K562 (cell line): ENCODE measurements at regions not wholly inside any gene's neighbourhood (a gene's known extent, or its start where the extent isn't known, plus 50 kb on each side); places are given as distances from the start of the nearest gene placed in this dataset.

ENCODE experiments used
- ATAC-seq: fragments of 200-7000 bp; cut with Tn5 transposase; 3 replicates; pipeline ENCODE4 v1.9.1; 2020; ENCODE audit warnings: moderate library complexity
- BruUV-seq: library from RNA; stranded (reverse); fragments of 400-500 nt; replicated peaks from 2 replicates; lab custom pipeline; 2021; lab: Mats Ljungman, UMichigan
- CTCF ChIA-PET: fragments of 300-600 bp; formaldehyde crosslinking; extraction: SDS; loops from one replicate; lab custom pipeline; 2021; ENCODE audit warnings: low intra/inter-chr PET ratio; lab: Yijun Ruan, JAX
- POLR2A ChIA-PET: fragments of 300-600, 350-650 bp; sonication (Branson Sonifier 250); formaldehyde crosslinking; extraction: SDS; loops from one replicate; lab custom pipeline; 2021; ENCODE audit warnings: antibody characterized with exemption, inconsistent platforms; lab: Yijun Ruan, JAX
- DNase-seq, 4 experiments: peaks; one replicate each; pipeline versions ENCODE4 v3.0.0 to v3.0.0-alpha.2; 2011 to 2018; ENCODE audit warnings: low spot score in 3 of 4, mixed read lengths in 3 of 4; ENCODE audit errors: extremely low read depth in 1 of 4
- FAIRE-seq: peaks from 2 replicates; lab custom pipeline; 2011; peaks lifted over from hg19 to GRCh38; lab: Jason Lieb, UNC
- H2AFZ ChIP-seq: 2 replicates; pipeline ENCODE4 v1.6.0; 2011; ENCODE audit warnings: low read depth, low read length, control low read depth, inconsistent platforms
- H3K27ac ChIP-seq: fragments of 200-600 bp; 3 replicates; pipeline ENCODE4 v1.8.0; 2011; ENCODE audit warnings: low read depth, mild to moderate bottlenecking, control low read depth, inconsistent platforms, low read length, moderate library complexity, mixed read lengths; ENCODE audit errors: extremely low read depth
- H3K27me3 ChIP-seq, 2 experiments: fragments of 300-600 bp in 1 of 2; 2 replicates in 1 of 2; 3 replicates in 1 of 2; pipeline versions ENCODE4 v1.6.0 to v1.8.0; 2011; ENCODE audit warnings: inconsistent platforms in 2 of 2, low read length in 2 of 2, mild to moderate bottlenecking in 1 of 2, mixed read lengths in 1 of 2, moderate library complexity in 1 of 2; ENCODE audit not compliant: control insufficient read depth in 2 of 2, insufficient read depth in 2 of 2
- H3K36me3 ChIP-seq: fragments of 300-600 bp; 3 replicates; pipeline ENCODE4 v1.8.0; 2011; ENCODE audit warnings: mild to moderate bottlenecking, low read length, inconsistent platforms; ENCODE audit not compliant: control insufficient read depth, insufficient read depth
- H3K4me1 ChIP-seq, 2 experiments: fragments of 200-600 bp in 1 of 2; replicated peaks in 1 of 2; 2 replicates in 1 of 2; 3 replicates in 1 of 2; pipeline versions ENCODE4 v1.5.1 to v1.8.0; 2011; ENCODE audit warnings: inconsistent platforms in 2 of 2, low read length in 2 of 2, mild to moderate bottlenecking in 1 of 2, mixed read lengths in 1 of 2, moderate library complexity in 1 of 2; ENCODE audit not compliant: control insufficient read depth in 2 of 2, insufficient read depth in 2 of 2
- H3K4me2 ChIP-seq: 2 replicates; pipeline ENCODE4 v1.6.1; 2011; ENCODE audit warnings: low read length, control low read depth, inconsistent platforms, mixed read lengths; ENCODE audit not compliant: insufficient read depth
- H3K4me3 ChIP-seq: fragments of 200-600 bp; sonication (generic), shearing (Covaris generic); 2 replicates; pipeline ENCODE4 v1.5.1; 2016; ENCODE audit warnings: control low read depth, inconsistent platforms
- H3K79me2 ChIP-seq: fragments of 200-600 bp; 3 replicates; pipeline ENCODE4 v1.8.0; 2011; ENCODE audit warnings: low read length, inconsistent platforms; ENCODE audit not compliant: control insufficient read depth, insufficient read depth
- H3K9ac ChIP-seq, 2 experiments: 2 replicates each; pipeline versions ENCODE4 v1.6.0 to v1.6.1; 2011; ENCODE audit warnings: low read depth in 2 of 2, low read length in 2 of 2, control low read depth in 1 of 2, inconsistent platforms in 1 of 2, mild to moderate bottlenecking in 1 of 2, mixed read lengths in 1 of 2; ENCODE audit not compliant: insufficient read depth in 1 of 2
- H3K9me1 ChIP-seq: one replicate; pipeline ENCODE4 v1.6.0; 2011; ENCODE audit warnings: inconsistent platforms, mild to moderate bottlenecking, low read length, moderate library complexity; ENCODE audit not compliant: control insufficient read depth, insufficient read depth
- H3K9me3 ChIP-seq: replicated peaks from 2 replicates; pipeline ENCODE4 v1.5.1; 2011; ENCODE audit warnings: low read depth, low read length, inconsistent platforms; ENCODE audit not compliant: control insufficient read depth, insufficient read depth
- H4K20me1 ChIP-seq: replicated peaks from 2 replicates; pipeline ENCODE4 v1.6.1; 2011; ENCODE audit warnings: low read length, inconsistent platforms, mixed read lengths; ENCODE audit not compliant: control insufficient read depth, insufficient read depth
- DMBX1 ChIP-seq: fragments of 250-450 bp; sonication (Bioruptor Pico); IDR thresholded peaks from 2 replicates; pipeline ENCODE4 v1.8.0; 2022; ENCODE audit warnings: inconsistent platforms, mild to moderate bottlenecking, moderate library complexity, borderline replicate concordance
- DNMT1 ChIP-seq: fragments of 450-650 bp; IDR thresholded peaks from 2 replicates; pipeline ENCODE4 v1.6.1; 2016; ENCODE audit warnings: antibody characterized with exemption, mild to moderate bottlenecking
- EP400 ChIP-seq: fragments of 450-650 bp; IDR thresholded peaks from 2 replicates; pipeline ENCODE4 v1.6.1; 2017; ENCODE audit warnings: antibody characterized with exemption, mild to moderate bottlenecking, moderate library complexity
- FIP1L1 ChIP-seq: fragments of 200-400 bp; formaldehyde crosslinking; IDR thresholded peaks from 2 replicates; pipeline ENCODE4 v1.6.1; 2018; ENCODE audit warnings: mild to moderate bottlenecking, low read depth, low read length; ENCODE audit not compliant: poor library complexity, severe bottlenecking
- GTF2B ChIP-seq: IDR thresholded peaks from 2 replicates; pipeline ENCODE4 v1.6.1; 2011; ENCODE audit not compliant: insufficient read length; ENCODE audit errors: extremely low read depth
- HNRNPK ChIP-seq: fragments of 200-400 bp; formaldehyde crosslinking; IDR thresholded peaks from one replicate; pipeline ENCODE4 v1.6.1; 2018; ENCODE audit warnings: mild to moderate bottlenecking, low read depth, low read length; ENCODE audit not compliant: poor library complexity, severe bottlenecking
- IRF9 ChIP-seq: fragments of 450-650 bp; IDR thresholded peaks from 2 replicates; pipeline ENCODE4 v1.6.1; 2016; ENCODE audit warnings: missing biosample characterization, missing genetic modification characterization
- NFRKB ChIP-seq: fragments of 450-650 bp; IDR thresholded peaks from 2 replicates; pipeline ENCODE4 v1.6.1; 2016; ENCODE audit warnings: low read depth
- PURB ChIP-seq: sonication (generic); formaldehyde crosslinking; IDR thresholded peaks from 2 replicates; pipeline ENCODE4 v1.9.0; 2021; ENCODE audit warnings: low read depth, mild to moderate bottlenecking, missing genetic modification reagents
- RBM15 ChIP-seq: fragments of 200-400 bp; formaldehyde crosslinking; IDR thresholded peaks from 2 replicates; pipeline ENCODE4 v1.6.1; 2018; ENCODE audit warnings: mild to moderate bottlenecking, low read length, moderate library complexity; ENCODE audit not compliant: insufficient read depth
- TSC22D4 ChIP-seq: fragments of 450-650 bp; IDR thresholded peaks from 2 replicates; pipeline ENCODE4 v1.6.1; 2016; ENCODE audit warnings: missing genetic modification characterization, missing biosample characterization, control low read depth
- TSHZ1 ChIP-seq: fragments of 250-450 bp; sonication (Bioruptor Pico); IDR thresholded peaks from 2 replicates; pipeline ENCODE4 v1.4.0; 2020; ENCODE audit warnings: mild to moderate bottlenecking, moderate library complexity
- ZNF165 ChIP-seq: fragments of 250-450 bp; sonication (Bioruptor Pico); IDR thresholded peaks from 2 replicates; pipeline ENCODE4 v1.4.0; 2020; ENCODE audit warnings: borderline replicate concordance
- ZNF408 ChIP-seq: fragments of 250-450 bp; sonication (Bioruptor Pico); IDR thresholded peaks from 2 replicates; pipeline ENCODE4 v1.4.0; 2020; ENCODE audit warnings: low read depth, mild to moderate bottlenecking, moderate library complexity
- ZNF449 ChIP-seq: fragments of 250-450 bp; sonication (Bioruptor Pico); IDR thresholded peaks from 2 replicates; pipeline ENCODE4 v1.8.0; 2022; ENCODE audit warnings: moderate library complexity, mild to moderate bottlenecking, inconsistent platforms
- WGBS: fragments of 100-300 bp; shearing (Covaris generic); methylation state at CpG from one replicate; pipeline ENCODE4 v1.1.6; 2016; ENCODE audit warnings: low coverage, mixed read lengths; ENCODE audit not compliant: insufficient coverage; ENCODE audit errors: missing lambda C conversion rate; 5-methylcytosine and 5-hydroxymethylcytosine counted together
- in situ Hi-C: fragments of 300-500 bp; cut with MboI; formaldehyde crosslinking; loops from 4 replicates; pipeline ENCODE4 v1.15.0; 2018; ENCODE audit warnings: inconsistent platforms, mixed read lengths
- intact Hi-C: fragments of 100-400 bp; cut with micrococcal nuclease; formaldehyde crosslinking; loops from 2 replicates; pipeline ENCODE4 v1.14.2; 2022

GRCh38 chr7:41107938-41108448 lies 594.9 kb downstream of the INHBA start:
- Histone ChIP-seq H3K4me3 (no peak overlapping the region), H3K36me3 (no peaks in the 10 kb centered on the region), H3K27ac (no peak overlapping the region), H3K4me2 (no peak overlapping the region), H2AFZ (no peak overlapping the region), H3K27me3 (no peaks in the 10 kb centered on the region), H3K9ac (no peak overlapping the region), H4K20me1 (no peaks in the 10 kb centered on the region), H3K9me3 (no peaks in the 10 kb centered on the region), H3K4me1 (no peaks in the 10 kb centered on the region), H3K9me1 (no peaks in the 10 kb centered on the region), H3K79me2 (no peaks in the 10 kb centered on the region)
- no peak for DNase-seq
- intact Hi-C loops (no loop called here), in situ Hi-C loops (no loop called here)
- 0% methylated on average over 6 of the region's 6 CpGs for WGBS
- no peak for FAIRE-seq
- ATAC-seq: no peak
- BruUV-seq: no TSS peak
- ChIA-PET CTCF (no interaction called here), POLR2A (no interaction called here)
- no peak for TF ChIP-seq IRF9 (tag)
- no peak for TF ChIP-seq TSHZ1 (CRISPR knock-in tag)
- no peak for TF ChIP-seq ZNF449
- TF ChIP-seq NFRKB: no peak
- TF ChIP-seq ZNF408 (CRISPR knock-in tag): no peak
- no peak for TF ChIP-seq TSC22D4 (tag)
- TF ChIP-seq DNMT1: no peak
- TF ChIP-seq EP400: no peak
- no peak for TF ChIP-seq PURB
- TF ChIP-seq HNRNPK: no peak
- TF ChIP-seq DMBX1 (CRISPR knock-in tag): no peak
- TF ChIP-seq RBM15: no peak
- no peak for TF ChIP-seq ZNF165 (CRISPR knock-in tag)
- no peak for TF ChIP-seq GTF2B
- no peak for TF ChIP-seq FIP1L1
